ENCODE measurements at regions not wholly inside any gene's neighbourhood (a gene's known extent, or its start where the extent isn't known, plus 50 kb on each side); places are given as distances from the start of the nearest gene placed in this dataset.
A peak's percentile ranks its signal among the peaks of the same experiment; 100 is the strongest.

DNA sequence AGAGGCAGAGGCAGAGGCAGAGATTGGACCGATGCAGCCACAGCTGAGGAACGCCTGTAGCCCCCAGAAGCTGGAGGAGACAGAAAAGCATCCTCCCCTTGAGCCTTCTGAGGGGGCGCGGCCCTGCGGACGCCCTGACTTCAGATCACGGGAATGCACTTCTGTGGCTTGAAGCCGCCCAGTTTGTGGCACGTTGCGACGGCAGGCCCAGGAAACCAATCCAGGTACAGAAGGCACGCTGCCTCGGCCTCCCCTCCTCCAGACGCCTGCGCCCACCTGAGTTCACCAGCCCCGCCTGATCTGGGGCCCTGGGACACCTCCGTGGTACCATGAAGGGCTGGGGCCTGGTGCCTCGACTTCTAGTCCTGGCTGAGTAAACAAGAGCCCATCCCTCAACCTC, 82.0 kb downstream of the NCOR2 start:
- no peak overlapping the region for H3K27ac Mint-ChIP-seq
- no peaks in the 10 kb centered on the region for H3K27me3 Mint-ChIP-seq (ENCODE audit: low read depth)
- H3K4me1 Mint-ChIP-seq: peaks cover 23% of the 10 kb centered on the region
- TF ChIP-seq, protein P1, sequence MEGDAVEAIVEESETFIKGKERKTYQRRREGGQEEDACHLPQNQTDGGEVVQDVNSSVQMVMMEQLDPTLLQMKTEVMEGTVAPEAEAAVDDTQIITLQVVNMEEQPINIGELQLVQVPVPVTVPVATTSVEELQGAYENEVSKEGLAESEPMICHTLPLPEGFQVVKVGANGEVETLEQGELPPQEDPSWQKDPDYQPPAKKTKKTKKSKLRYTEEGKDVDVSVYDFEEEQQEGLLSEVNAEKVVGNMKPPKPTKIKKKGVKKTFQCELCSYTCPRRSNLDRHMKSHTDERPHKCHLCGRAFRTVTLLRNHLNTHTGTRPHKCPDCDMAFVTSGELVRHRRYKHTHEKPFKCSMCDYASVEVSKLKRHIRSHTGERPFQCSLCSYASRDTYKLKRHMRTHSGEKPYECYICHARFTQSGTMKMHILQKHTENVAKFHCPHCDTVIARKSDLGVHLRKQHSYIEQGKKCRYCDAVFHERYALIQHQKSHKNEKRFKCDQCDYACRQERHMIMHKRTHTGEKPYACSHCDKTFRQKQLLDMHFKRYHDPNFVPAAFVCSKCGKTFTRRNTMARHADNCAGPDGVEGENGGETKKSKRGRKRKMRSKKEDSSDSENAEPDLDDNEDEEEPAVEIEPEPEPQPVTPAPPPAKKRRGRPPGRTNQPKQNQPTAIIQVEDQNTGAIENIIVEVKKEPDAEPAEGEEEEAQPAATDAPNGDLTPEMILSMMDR (IDR thresholded peaks at IDR 0.05; ENCODE audit: unreplicated experiment): no peak
- H3K9me3 Mint-ChIP-seq: no peaks in the 10 kb centered on the region
- no peak overlapping the region for H3K4me3 Mint-ChIP-seq
- DNase-seq (ENCODE audit: low spot score in 2 of 2, unreplicated experiment in 2 of 2): no peak
- H3K36me3 Mint-ChIP-seq: peaks cover 18% of the 10 kb centered on the region

DNA sequence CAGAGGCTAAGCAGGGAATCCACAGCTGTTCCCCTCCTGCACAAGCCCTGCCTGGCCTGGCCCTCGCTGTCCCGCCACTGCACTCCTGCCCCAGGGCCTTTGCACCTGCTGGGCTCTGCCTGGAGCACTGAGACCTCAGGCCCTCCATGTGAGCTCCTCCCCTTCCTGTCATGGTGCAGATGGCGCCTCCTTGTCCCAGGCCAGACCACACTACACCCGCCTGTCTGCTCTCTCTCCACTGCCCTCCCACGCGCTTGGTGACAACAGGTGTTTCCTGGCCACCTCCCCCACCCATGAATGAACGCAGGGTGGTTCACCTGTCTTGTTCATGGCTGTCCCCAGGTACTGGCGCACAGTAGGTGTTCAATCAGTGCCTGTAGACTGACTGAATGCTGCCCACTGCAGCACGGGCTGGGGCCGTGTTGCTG, 82.9 kb downstream of the NCOR2 start:
- Mint-ChIP-seq H3K27me3 (ENCODE audit: low read depth) (no peaks in the 10 kb centered on the region), H3K9me3 (no peaks in the 10 kb centered on the region), H3K4me1 (peaks cover 25% of the 10 kb centered on the region), H3K36me3 (peaks cover 18% of the 10 kb centered on the region), H3K27ac (peak overlapping the region; percentile 25), H3K4me3 (no peak overlapping the region)
- no peak for DNase-seq (ENCODE audit: low spot score in 2 of 2, unreplicated experiment in 2 of 2)
- TF ChIP-seq, protein P1 (IDR thresholded peaks at IDR 0.05; ENCODE audit: unreplicated experiment): no peak

DNA sequence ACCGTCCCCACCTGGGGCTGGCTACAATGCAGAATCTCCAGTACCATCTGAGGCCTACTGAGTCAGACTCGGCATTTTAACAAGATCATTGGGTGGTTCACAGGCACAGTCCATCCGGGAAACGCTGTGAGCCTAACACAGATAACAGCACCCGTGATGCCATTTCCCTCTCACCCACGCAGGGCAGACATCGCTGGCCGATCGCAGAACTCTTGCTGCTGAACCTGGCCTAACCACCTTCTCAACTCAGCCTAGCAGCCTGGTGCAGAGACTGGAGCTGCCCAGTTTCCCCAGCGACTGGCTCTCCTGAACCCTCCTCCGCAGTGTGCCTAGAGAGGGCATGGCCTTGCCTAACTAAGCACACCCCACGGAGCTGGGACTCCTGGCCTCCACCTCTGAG, 83.3 kb downstream of the NCOR2 start:
- Mint-ChIP-seq H3K27me3 (ENCODE audit: low read depth) (no peaks in the 10 kb centered on the region), H3K4me3 (no peak overlapping the region), H3K9me3 (no peaks in the 10 kb centered on the region), H3K27ac (no peak overlapping the region), H3K36me3 (peaks cover 22% of the 10 kb centered on the region), H3K4me1 (peaks cover 29% of the 10 kb centered on the region)
- TF ChIP-seq, protein P1 (IDR thresholded peaks at IDR 0.05; ENCODE audit: unreplicated experiment): no peak
- no peak for DNase-seq (ENCODE audit: low spot score in 2 of 2, unreplicated experiment in 2 of 2)

DNA sequence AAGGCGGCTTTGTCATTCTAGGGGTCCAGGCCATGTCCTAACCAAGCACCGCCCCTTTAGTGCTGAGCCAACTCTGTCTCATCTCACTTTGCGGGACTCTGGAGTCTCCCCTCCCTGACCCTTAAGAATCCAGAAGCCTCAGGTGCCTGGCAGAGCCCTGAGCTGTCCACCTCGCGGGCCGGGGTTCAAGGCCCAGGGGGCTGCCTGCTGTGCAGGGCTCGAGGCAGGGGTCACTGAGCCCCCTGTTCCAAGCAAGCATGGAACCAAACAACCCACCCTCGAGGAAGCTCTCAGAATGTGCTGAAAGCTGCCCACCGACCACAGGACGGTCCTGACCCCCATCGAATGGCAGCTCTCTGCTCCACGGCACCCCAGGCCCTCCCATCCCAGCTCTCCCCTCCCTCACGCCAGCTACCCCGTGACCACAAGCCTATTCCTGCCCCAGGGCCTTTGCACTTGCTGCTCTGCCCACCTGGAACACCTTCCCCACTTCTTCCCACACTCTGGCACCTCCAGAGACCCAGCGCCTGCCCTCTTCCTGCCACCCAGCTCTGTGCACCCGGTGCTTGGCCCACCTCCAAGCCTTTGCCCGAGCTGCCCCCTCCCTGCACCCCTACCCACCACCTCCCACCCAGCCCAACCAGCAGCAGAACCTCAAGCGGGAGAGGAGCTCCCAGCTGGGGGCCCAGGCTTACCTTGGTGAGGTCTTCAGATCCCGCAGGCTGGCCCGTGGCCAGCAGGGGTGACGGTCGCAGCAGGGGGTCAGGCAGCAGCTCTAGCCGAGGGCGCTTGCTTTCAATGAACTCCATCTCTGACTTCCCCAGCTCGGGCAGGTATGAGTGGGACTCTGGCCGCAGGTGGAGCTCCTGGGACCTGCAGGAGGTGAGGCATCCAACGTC, 84.3 kb downstream of the NCOR2 start:
- no peaks in the 10 kb centered on the region for H3K27me3 Mint-ChIP-seq (ENCODE audit: low read depth)
- no peaks in the 10 kb centered on the region for H3K9me3 Mint-ChIP-seq
- TF ChIP-seq, protein P1 (IDR thresholded peaks at IDR 0.05; ENCODE audit: unreplicated experiment): no peak
- H3K36me3 Mint-ChIP-seq: peaks cover 22% of the 10 kb centered on the region
- no peak for DNase-seq (ENCODE audit: low spot score in 2 of 2, unreplicated experiment in 2 of 2)
- no peak overlapping the region for H3K27ac Mint-ChIP-seq
- no peak overlapping the region for H3K4me3 Mint-ChIP-seq
- peaks cover 30% of the 10 kb centered on the region for H3K4me1 Mint-ChIP-seq

DNA sequence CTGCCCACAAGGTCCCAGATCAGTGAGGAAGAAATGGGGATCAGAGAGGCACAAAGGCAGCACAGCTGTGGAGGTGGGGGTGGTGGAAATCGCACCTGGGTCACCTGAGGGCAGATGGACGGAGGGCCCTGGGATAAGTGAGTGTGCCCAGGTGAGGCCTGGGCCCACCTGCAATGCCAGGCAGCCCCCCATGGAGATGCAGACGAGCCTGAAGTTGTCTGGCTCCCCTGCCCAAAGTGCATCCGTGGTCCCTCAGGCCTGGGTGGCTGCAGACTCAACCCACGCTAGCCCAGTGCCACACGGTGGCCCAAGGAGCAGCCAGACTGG, 84.9 kb downstream of the NCOR2 start:
- Mint-ChIP-seq H3K27me3 (ENCODE audit: low read depth) (no peaks in the 10 kb centered on the region), H3K27ac (no peak overlapping the region), H3K9me3 (no peaks in the 10 kb centered on the region), H3K4me3 (no peak overlapping the region), H3K36me3 (peaks cover 23% of the 10 kb centered on the region), H3K4me1 (peaks cover 25% of the 10 kb centered on the region)
- TF ChIP-seq, protein P1 (IDR thresholded peaks at IDR 0.05; ENCODE audit: unreplicated experiment): no peak
- no peak for DNase-seq (ENCODE audit: low spot score in 2 of 2, unreplicated experiment in 2 of 2)
